ENCODE measurements at regions not wholly inside any gene's neighbourhood (a gene's known extent, or its start where the extent isn't known, plus 50 kb on each side); places are given as distances from the start of the nearest gene placed in this dataset.

DNA sequence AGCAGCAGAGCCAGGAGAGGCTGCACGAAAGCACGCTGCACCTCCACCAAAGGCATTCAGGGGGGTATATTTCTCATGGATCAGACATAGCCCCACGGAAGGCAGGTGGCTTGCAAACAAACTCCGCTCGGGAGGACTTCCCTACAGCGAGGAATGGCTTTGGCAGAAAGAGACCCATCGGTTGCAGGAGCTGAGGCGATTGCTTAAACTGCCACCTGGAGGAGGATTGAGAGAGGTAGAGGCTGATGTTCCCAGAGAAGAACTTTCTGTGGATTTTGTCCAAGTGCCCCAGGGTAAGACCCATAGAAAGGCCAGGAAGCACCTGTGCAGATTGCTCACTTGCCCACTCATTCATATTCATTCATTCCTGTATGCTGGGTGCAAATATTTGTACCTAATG lies 89.1 kb downstream of the NEUROD6 start:
- 70% methylated on average over 7 of the region's 8 CpGs for WGBS (ENCODE audit: insufficient coverage)

DNA sequence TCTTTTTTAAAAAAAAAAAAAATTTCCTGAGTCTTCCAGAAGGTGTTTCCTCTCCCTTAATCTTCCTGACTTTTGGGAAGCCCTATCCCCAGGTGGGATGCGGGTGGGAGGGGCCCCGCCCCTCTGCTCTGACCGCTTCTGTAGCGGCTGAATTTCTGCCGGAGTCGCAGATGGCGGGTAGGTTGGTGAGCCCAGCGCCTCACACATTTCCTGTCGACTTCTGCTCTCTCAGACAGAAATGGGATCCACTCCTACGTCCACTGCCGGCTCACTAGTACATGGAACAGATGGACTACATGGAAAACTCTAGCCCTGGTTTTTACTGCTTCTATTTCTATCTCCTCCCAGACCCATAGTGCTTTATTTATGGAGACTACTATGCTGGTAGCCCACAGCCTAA lies 90.9 kb downstream of the NEUROD6 start:
- DNase-seq (ENCODE audit: low read depth in 4 of 6, low spot score in 6 of 6), result peak in 1 of 6 donors; percentile 48
- Histone ChIP-seq H3K4me1 (ENCODE audit: control insufficient read depth, insufficient read depth, low read length) (no peaks in the 10 kb centered on the region), H3K27me3 (ENCODE audit: control insufficient read depth, insufficient read depth, low read length) (no peaks in the 10 kb centered on the region), H3K27ac (ENCODE audit: low read depth, low read length) (no peak overlapping the region), H3K4me3 (ENCODE audit: low read depth, low read length) (no peak overlapping the region), H3K36me3 (ENCODE audit: control insufficient read depth, insufficient read depth, low read length) (no peaks in the 10 kb centered on the region), H3K9me3 (ENCODE audit: control insufficient read depth, insufficient read depth, low read length) (no peaks in the 10 kb centered on the region)
- 65% methylated on average over 11 of the region's 11 CpGs for WGBS (ENCODE audit: insufficient coverage)

More for the DNA sequence above, 89.1 kb downstream of the NEUROD6 start:
- no peaks in the 10 kb centered on the region for H3K4me1 ChIP-seq (ENCODE audit: control insufficient read depth, insufficient read depth, low read length)
- no peaks in the 10 kb centered on the region for H3K9me3 ChIP-seq (ENCODE audit: control insufficient read depth, insufficient read depth, low read length)
- no peak overlapping the region for H3K27ac ChIP-seq (ENCODE audit: low read depth, low read length)
- H3K36me3 ChIP-seq (ENCODE audit: control insufficient read depth, insufficient read depth, low read length), result no peaks in the 10 kb centered on the region
- DNase-seq (ENCODE audit: low read depth in 4 of 6, low spot score in 6 of 6), result peak in 1 of 6 donors; percentile 9
- H3K4me3 ChIP-seq (ENCODE audit: low read depth, low read length), result no peak overlapping the region
- no peaks in the 10 kb centered on the region for H3K27me3 ChIP-seq (ENCODE audit: control insufficient read depth, insufficient read depth, low read length)

DNA sequence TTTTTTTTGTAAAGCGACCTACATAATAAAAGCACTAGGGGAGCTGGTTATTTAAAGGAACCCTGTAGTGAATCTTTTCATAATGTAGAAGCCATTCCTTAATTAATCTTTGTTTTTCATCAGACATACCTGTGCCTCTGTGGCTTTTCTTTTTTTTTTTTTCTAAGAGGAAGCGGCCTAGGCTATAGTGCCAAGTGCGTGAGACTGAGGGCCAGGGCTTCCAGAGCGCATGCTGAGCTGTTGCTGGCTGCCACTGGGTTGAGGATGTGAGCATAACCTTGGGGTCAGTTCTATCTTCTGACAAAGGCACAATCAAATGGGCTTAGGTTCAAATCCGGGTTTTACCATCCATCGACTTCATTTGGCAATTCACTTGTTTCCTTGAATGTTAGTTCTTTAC lies 103.7 kb downstream of the NEUROD6 start:
- 90% methylated on average over 5 of the region's 6 CpGs for WGBS (ENCODE audit: insufficient coverage)
- H3K27me3 ChIP-seq (ENCODE audit: control insufficient read depth, insufficient read depth, low read length), result no peaks in the 10 kb centered on the region

DNA sequence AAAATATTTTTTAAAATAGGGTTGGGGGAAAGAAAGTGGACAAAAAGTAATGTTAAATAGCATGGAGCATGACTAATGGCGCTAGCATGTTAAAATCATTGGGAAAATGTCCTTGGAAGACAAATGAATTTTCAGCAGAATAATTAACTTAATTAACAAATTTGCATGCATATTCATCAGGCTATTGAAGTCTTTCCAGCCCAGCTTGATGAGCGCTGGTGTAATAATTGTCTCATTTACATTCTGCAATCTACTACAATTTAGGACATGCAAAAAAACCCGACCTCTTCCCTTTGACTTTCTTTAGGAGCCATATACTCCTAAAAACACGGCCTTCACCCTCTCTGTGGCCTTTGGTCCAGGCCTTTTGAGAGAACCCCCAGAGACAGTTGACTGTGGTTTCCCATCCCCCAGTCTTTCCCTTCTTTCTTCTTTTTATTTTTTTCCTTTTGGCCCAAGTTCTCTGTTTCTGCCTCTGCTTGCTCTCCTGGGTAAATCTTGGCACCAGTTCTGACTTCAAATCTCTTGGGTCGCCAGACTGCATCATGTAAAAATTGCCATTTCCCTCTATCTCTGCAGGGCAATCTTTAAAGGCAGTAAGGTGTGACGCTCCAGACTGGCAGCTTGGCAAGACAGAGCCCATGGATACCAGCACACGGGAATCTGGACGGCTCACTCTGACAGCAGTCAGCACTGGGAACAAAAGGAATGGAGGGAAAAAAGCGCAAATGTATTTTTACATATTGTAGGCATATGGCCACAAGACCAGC lies 105.5 kb downstream of the NEUROD6 start:
- DNase-seq (ENCODE audit: low read depth in 4 of 6, low spot score in 6 of 6), result peak in 4 of 6 donors; percentile 32 to 93 (median 64)

More for the DNA sequence above, 103.7 kb downstream of the NEUROD6 start:
- Histone ChIP-seq H3K36me3 (ENCODE audit: control insufficient read depth, insufficient read depth, low read length) (no peaks in the 10 kb centered on the region), H3K27ac (ENCODE audit: low read depth, low read length) (no peak overlapping the region), H3K4me1 (ENCODE audit: control insufficient read depth, insufficient read depth, low read length) (no peaks in the 10 kb centered on the region), H3K9me3 (ENCODE audit: control insufficient read depth, insufficient read depth, low read length) (no peaks in the 10 kb centered on the region), H3K4me3 (ENCODE audit: low read depth, low read length) (no peak overlapping the region)
- peak in 1 of 6 donors; percentile 23 for DNase-seq (ENCODE audit: low read depth in 4 of 6, low spot score in 6 of 6)

DNA sequence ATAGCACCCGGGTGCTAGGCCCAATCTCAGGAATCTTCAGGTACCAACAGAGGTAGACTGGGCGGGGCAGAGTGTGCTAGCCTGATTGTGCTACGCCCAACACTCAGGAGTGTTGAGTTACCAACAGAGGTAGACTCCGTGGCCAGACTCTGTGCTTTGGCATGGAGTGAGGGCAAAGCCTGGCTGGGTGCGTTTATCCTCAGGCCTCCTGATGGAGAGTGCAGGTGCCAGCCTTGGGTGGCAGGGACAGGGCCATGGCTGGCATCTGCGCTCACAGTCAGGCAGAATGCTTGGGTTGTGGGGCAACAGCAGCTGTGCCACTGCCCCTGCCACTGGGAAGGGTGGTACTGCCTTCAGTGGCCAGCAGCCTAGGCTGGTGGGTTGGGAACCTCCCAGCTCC lies 111.6 kb downstream of the NEUROD6 start:
- Histone ChIP-seq H3K27ac (ENCODE audit: low read depth, low read length) (no peak overlapping the region), H3K27me3 (ENCODE audit: control insufficient read depth, insufficient read depth, low read length) (no peaks in the 10 kb centered on the region), H3K9me3 (ENCODE audit: control insufficient read depth, insufficient read depth, low read length) (no peaks in the 10 kb centered on the region), H3K4me3 (ENCODE audit: low read depth, low read length) (no peak overlapping the region), H3K36me3 (ENCODE audit: control insufficient read depth, insufficient read depth, low read length) (no peaks in the 10 kb centered on the region), H3K4me1 (ENCODE audit: control insufficient read depth, insufficient read depth, low read length) (no peaks in the 10 kb centered on the region)
- 87% methylated on average over 6 of the region's 6 CpGs for WGBS (ENCODE audit: insufficient coverage)
- no peak for DNase-seq (ENCODE audit: low read depth in 4 of 6, low spot score in 6 of 6)

More for the DNA sequence above, 105.5 kb downstream of the NEUROD6 start:
- Histone ChIP-seq H3K27ac (ENCODE audit: low read depth, low read length) (no peak overlapping the region), H3K4me1 (ENCODE audit: control insufficient read depth, insufficient read depth, low read length) (no peaks in the 10 kb centered on the region), H3K36me3 (ENCODE audit: control insufficient read depth, insufficient read depth, low read length) (no peaks in the 10 kb centered on the region), H3K9me3 (ENCODE audit: control insufficient read depth, insufficient read depth, low read length) (no peaks in the 10 kb centered on the region), H3K27me3 (ENCODE audit: control insufficient read depth, insufficient read depth, low read length) (no peaks in the 10 kb centered on the region), H3K4me3 (ENCODE audit: low read depth, low read length) (no peak overlapping the region)
- WGBS (ENCODE audit: insufficient coverage), result 34% methylated on average over 7 of the region's 9 CpGs

DNA sequence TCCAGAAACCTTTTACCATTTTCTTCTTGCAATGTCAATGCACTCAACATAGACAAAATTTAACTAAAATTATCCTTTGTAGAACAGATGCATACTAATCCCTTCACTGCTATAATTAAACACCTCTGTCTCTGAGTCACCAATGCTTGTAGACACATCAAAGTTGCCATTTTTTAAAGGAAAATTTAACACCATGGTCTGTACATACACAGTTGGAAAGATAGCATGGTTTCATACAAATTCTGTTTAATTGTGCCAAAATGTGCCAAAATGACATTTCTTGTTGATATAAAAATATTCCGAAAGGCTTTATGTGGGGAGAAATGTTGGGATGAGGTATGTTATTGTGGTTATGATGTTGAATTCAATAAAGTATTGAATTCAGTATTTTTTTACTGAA lies 125.8 kb downstream of the NEUROD6 start:
- Histone ChIP-seq H3K27ac (ENCODE audit: low read depth, low read length) (no peak overlapping the region), H3K36me3 (ENCODE audit: control insufficient read depth, insufficient read depth, low read length) (no peaks in the 10 kb centered on the region), H3K9me3 (ENCODE audit: control insufficient read depth, insufficient read depth, low read length) (no peaks in the 10 kb centered on the region), H3K4me1 (ENCODE audit: control insufficient read depth, insufficient read depth, low read length) (no peaks in the 10 kb centered on the region), H3K4me3 (ENCODE audit: low read depth, low read length) (no peak overlapping the region), H3K27me3 (ENCODE audit: control insufficient read depth, insufficient read depth, low read length) (no peaks in the 10 kb centered on the region)
- no CpG with 5 or more reads among the region's 1 CpG for WGBS (ENCODE audit: insufficient coverage)
- no peak for DNase-seq (ENCODE audit: low read depth in 4 of 6, low spot score in 6 of 6)

DNA sequence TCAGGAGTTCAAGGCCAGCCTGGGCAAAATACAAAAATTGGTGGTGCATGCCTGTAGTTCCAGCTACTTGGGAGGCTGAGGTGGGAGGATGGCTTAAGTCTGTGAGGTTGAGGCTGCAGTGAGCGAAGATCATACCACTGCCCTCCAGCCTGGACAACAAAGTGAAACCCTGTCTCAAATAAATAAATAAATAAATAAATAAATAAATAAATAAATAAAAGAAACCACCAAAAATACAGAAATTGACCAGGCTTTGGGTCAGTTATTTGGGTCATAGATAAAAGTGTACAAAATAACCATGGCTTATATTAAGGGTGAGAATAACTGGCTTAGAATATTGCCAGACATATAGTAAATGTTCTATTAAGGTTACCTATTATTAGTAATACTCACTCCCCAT lies 129.2 kb downstream of the NEUROD6 start:
- no peak overlapping the region for H3K27ac ChIP-seq (ENCODE audit: low read depth, low read length)
- no peaks in the 10 kb centered on the region for H3K27me3 ChIP-seq (ENCODE audit: control insufficient read depth, insufficient read depth, low read length)
- H3K9me3 ChIP-seq (ENCODE audit: control insufficient read depth, insufficient read depth, low read length), result no peaks in the 10 kb centered on the region
- WGBS (ENCODE audit: insufficient coverage), result no CpG with 5 or more reads among the region's 1 CpG
- no peaks in the 10 kb centered on the region for H3K36me3 ChIP-seq (ENCODE audit: control insufficient read depth, insufficient read depth, low read length)
- no peaks in the 10 kb centered on the region for H3K4me1 ChIP-seq (ENCODE audit: control insufficient read depth, insufficient read depth, low read length)
- no peak for DNase-seq (ENCODE audit: low read depth in 4 of 6, low spot score in 6 of 6)
- H3K4me3 ChIP-seq (ENCODE audit: low read depth, low read length), result no peak overlapping the region

DNA sequence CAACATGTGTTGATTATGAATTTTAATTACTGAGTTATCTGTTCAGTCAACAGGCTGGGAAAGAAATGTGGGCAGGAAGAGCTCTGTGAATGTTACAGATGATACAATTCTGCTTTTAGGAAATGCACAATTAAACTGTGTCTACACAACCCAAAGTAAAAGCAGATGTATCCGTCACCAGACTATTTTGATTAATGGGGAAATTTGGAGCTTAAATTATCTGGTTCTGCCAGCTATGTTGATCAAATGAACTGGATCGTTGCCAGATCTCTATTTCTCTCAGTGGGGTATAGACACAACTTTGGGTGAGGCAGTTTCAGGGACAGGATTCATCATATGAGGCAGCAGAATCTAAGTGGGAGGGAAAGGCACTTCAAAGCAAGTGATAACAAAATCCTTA lies 136.5 kb downstream of the NEUROD6 start:
- no peaks in the 10 kb centered on the region for H3K36me3 ChIP-seq (ENCODE audit: control insufficient read depth, insufficient read depth, low read length)
- 80% methylated on average over 1 of the region's 2 CpGs for WGBS (ENCODE audit: insufficient coverage)
- peak in 1 of 6 donors; percentile 10 for DNase-seq (ENCODE audit: low read depth in 4 of 6, low spot score in 6 of 6)
- no peaks in the 10 kb centered on the region for H3K27me3 ChIP-seq (ENCODE audit: control insufficient read depth, insufficient read depth, low read length)
- H3K4me3 ChIP-seq (ENCODE audit: low read depth, low read length), result no peak overlapping the region
- H3K4me1 ChIP-seq (ENCODE audit: control insufficient read depth, insufficient read depth, low read length), result no peaks in the 10 kb centered on the region
- H3K9me3 ChIP-seq (ENCODE audit: control insufficient read depth, insufficient read depth, low read length), result no peaks in the 10 kb centered on the region
- no peak overlapping the region for H3K27ac ChIP-seq (ENCODE audit: low read depth, low read length)

DNA sequence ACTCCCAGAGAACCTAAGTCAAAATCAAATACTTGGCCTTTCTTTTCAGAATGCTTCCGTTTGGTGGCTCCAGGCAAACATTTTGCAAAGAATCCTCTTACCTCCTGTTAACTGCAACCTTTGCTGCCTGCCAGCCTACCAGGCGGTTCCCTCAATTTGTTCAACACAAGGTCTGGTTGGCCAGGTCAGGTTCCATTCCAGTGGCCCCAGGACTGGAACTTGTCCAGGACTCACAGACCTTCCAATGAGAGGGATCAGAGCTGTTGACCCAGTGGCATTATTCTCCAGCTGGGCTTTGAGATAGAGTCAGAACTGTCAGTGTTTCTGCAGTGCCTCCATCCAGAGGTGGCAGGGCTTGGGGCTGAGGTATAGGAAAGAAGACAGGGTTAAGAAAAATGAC lies 137.0 kb downstream of the NEUROD6 start:
- Histone ChIP-seq H3K9me3 (ENCODE audit: control insufficient read depth, insufficient read depth, low read length) (no peaks in the 10 kb centered on the region), H3K36me3 (ENCODE audit: control insufficient read depth, insufficient read depth, low read length) (no peaks in the 10 kb centered on the region), H3K4me3 (ENCODE audit: low read depth, low read length) (no peak overlapping the region), H3K27me3 (ENCODE audit: control insufficient read depth, insufficient read depth, low read length) (no peaks in the 10 kb centered on the region), H3K4me1 (ENCODE audit: control insufficient read depth, insufficient read depth, low read length) (no peaks in the 10 kb centered on the region), H3K27ac (ENCODE audit: low read depth, low read length) (no peak overlapping the region)
- no peak for DNase-seq (ENCODE audit: low read depth in 4 of 6, low spot score in 6 of 6)
- WGBS (ENCODE audit: insufficient coverage), result 66% methylated on average over 2 of the region's 2 CpGs

DNA sequence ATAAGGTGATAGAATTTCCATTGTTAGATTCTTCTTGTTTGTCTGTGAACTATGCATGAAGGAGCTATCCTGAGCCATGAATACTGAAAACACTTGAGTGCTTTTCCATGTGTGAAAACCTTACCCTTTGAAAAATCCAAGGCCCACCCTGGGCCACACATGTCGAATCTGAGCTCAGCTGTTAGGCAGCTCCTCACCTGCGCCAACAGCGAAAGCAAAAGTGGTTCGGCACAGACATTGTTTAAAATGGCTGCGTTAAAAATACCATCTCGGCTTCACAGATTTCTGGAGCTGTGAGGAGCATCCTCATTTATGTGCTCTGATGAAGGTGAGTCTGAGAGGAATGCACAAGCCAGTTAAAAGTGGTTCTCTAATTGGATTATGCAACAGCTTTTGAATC lies 137.7 kb downstream of the NEUROD6 start:
- peak in 2 of 6 donors; percentile 20 to 42 for DNase-seq (ENCODE audit: low read depth in 4 of 6, low spot score in 6 of 6)
- no peak overlapping the region for H3K27ac ChIP-seq (ENCODE audit: low read depth, low read length)
- no peaks in the 10 kb centered on the region for H3K36me3 ChIP-seq (ENCODE audit: control insufficient read depth, insufficient read depth, low read length)
- 79% methylated on average over 6 of the region's 6 CpGs for WGBS (ENCODE audit: insufficient coverage)
- no peaks in the 10 kb centered on the region for H3K27me3 ChIP-seq (ENCODE audit: control insufficient read depth, insufficient read depth, low read length)
- no peaks in the 10 kb centered on the region for H3K4me1 ChIP-seq (ENCODE audit: control insufficient read depth, insufficient read depth, low read length)
- no peaks in the 10 kb centered on the region for H3K9me3 ChIP-seq (ENCODE audit: control insufficient read depth, insufficient read depth, low read length)
- H3K4me3 ChIP-seq (ENCODE audit: low read depth, low read length), result no peak overlapping the region
